HEK293 (cell line): ENCODE measurements at regions not wholly inside any gene's neighbourhood (a gene's known extent, or its start where the extent isn't known, plus 50 kb on each side); places are given as distances from the start of the nearest gene placed in this dataset.

ENCODE experiments used
- CTCF ChIA-PET: fragments of 350-600 bp; formaldehyde crosslinking; extraction: SDS; loops from one replicate; lab custom pipeline; 2021; ENCODE audit warnings: antibody characterized with exemption; lab: Yijun Ruan, JAX
- POLR2A ChIA-PET: fragments of 300-600 bp; formaldehyde crosslinking; extraction: SDS; loops from one replicate; lab custom pipeline; 2020; ENCODE audit warnings: antibody characterized with exemption, inconsistent platforms; lab: Yijun Ruan, JAX
- H3K27ac ChIP-seq: fragments of 200-500 bp; sonication (Bioruptor generic); 2 replicates; pipeline ENCODE4 v1.5.1; 2014; ENCODE audit warnings: low read depth, low read length, control low read depth, inconsistent platforms; ENCODE audit errors: extremely low read depth
- H3K36me3 ChIP-seq, 2 experiments: fragments of 200-500 bp in 1 of 2; sonication (Bioruptor generic) in 1 of 2; 1 replicate in 1 of 2; 2 replicates in 1 of 2; pipeline ENCODE4 v1.5.1; 2014 to 2017; ENCODE audit warnings: inconsistent platforms in 2 of 2, low read length in 2 of 2; ENCODE audit not compliant: control insufficient read depth in 2 of 2, insufficient read depth in 1 of 2
- H3K4me1 ChIP-seq: fragments of 200-500 bp; sonication (Bioruptor generic); 2 replicates; pipeline ENCODE4 v1.5.1; 2014; ENCODE audit warnings: mild to moderate bottlenecking, low read length, inconsistent platforms; ENCODE audit not compliant: control insufficient read depth, insufficient read depth
- H3K4me3 ChIP-seq: 2 replicates; pipeline ENCODE4 v1.5.1; 2011; ENCODE audit warnings: low read depth, mild to moderate bottlenecking, control low read depth, low read length, moderate library complexity
- H3K9me3 ChIP-seq: fragments of 200-500 bp; sonication (Bioruptor generic); 2 replicates; pipeline ENCODE4 v1.5.1; 2014; ENCODE audit warnings: low read depth, low read length, inconsistent platforms; ENCODE audit not compliant: control insufficient read depth, insufficient read depth
- BCL11A ChIP-seq: fragments of 450-650 bp; formaldehyde crosslinking; IDR thresholded peaks from 2 replicates; pipeline ENCODE4 v1.5.1; 2016; ENCODE audit warnings: low read depth, missing biosample characterization, missing genetic modification characterization
- BCL11B ChIP-seq: fragments of 450-650 bp; formaldehyde crosslinking; IDR thresholded peaks from 2 replicates; pipeline ENCODE4 v1.5.1; 2016; ENCODE audit warnings: low read depth, missing biosample characterization, missing genetic modification characterization
- FEZF1 ChIP-seq: fragments of 450-650 bp; formaldehyde crosslinking; IDR thresholded peaks from 2 replicates; pipeline ENCODE4 v1.5.1; 2016; ENCODE audit warnings: missing biosample characterization, missing genetic modification characterization
- KLF1 ChIP-seq: fragments of 450-650 bp; formaldehyde crosslinking; IDR thresholded peaks from 2 replicates; pipeline ENCODE4 v1.5.1; 2016; ENCODE audit warnings: missing biosample characterization, missing genetic modification characterization
- MEIS1 ChIP-seq: sonication (generic); formaldehyde crosslinking; IDR thresholded peaks from 2 replicates; pipeline ENCODE4 v1.8.1; 2022; ENCODE audit warnings: missing genetic modification reagents, mild to moderate bottlenecking, borderline replicate concordance
- RBAK ChIP-seq: fragments of 450-650 bp; formaldehyde crosslinking; IDR thresholded peaks from 2 replicates; pipeline ENCODE4 v1.5.1; 2016; ENCODE audit warnings: missing biosample characterization, missing genetic modification characterization
- TRIM28 ChIP-seq: IDR thresholded peaks from 2 replicates; pipeline ENCODE4 v1.6.1; 2011; ENCODE audit warnings: low read length, control low read depth, borderline replicate concordance
- ZFP37 ChIP-seq: fragments of 450-650 bp; formaldehyde crosslinking; IDR thresholded peaks from 2 replicates; pipeline ENCODE4 v1.5.1; 2016; ENCODE audit warnings: missing biosample characterization, missing genetic modification characterization
- ZFP69B ChIP-seq: fragments of 450-650 bp; formaldehyde crosslinking; IDR thresholded peaks from 2 replicates; pipeline ENCODE4 v1.5.1; 2016; ENCODE audit warnings: missing biosample characterization, missing genetic modification characterization
- ZNF121 ChIP-seq: fragments of 450-650 bp; formaldehyde crosslinking; IDR thresholded peaks from 2 replicates; pipeline ENCODE4 v1.5.1; 2016; ENCODE audit warnings: missing biosample characterization, missing genetic modification characterization
- ZNF132 ChIP-seq: fragments of 450-650 bp; formaldehyde crosslinking; IDR thresholded peaks from 2 replicates; pipeline ENCODE4 v1.5.1; 2017; ENCODE audit warnings: missing biosample characterization, missing genetic modification characterization, borderline replicate concordance
- ZNF133 ChIP-seq: fragments of 450-650 bp; formaldehyde crosslinking; IDR thresholded peaks from 2 replicates; pipeline ENCODE4 v1.5.1; 2016; ENCODE audit warnings: missing biosample characterization, missing genetic modification characterization
- ZNF155 ChIP-seq: fragments of 450-650 bp; formaldehyde crosslinking; IDR thresholded peaks from 2 replicates; pipeline ENCODE4 v1.5.1; 2016; ENCODE audit warnings: missing biosample characterization, missing genetic modification characterization
- ZNF16 ChIP-seq: fragments of 450-650 bp; formaldehyde crosslinking; IDR thresholded peaks from 2 replicates; pipeline ENCODE4 v1.5.1; 2016; ENCODE audit warnings: low read depth, missing biosample characterization, missing genetic modification characterization
- ZNF175 ChIP-seq: fragments of 450-650 bp; formaldehyde crosslinking; IDR thresholded peaks from 2 replicates; pipeline ENCODE4 v1.5.1; 2016; ENCODE audit warnings: missing biosample characterization, missing genetic modification characterization
- ZNF2 ChIP-seq: fragments of 450-650 bp; formaldehyde crosslinking; IDR thresholded peaks from 2 replicates; pipeline ENCODE4 v1.5.1; 2016; ENCODE audit warnings: missing biosample characterization, missing genetic modification characterization
- ZNF202 ChIP-seq: fragments of 450-650 bp; formaldehyde crosslinking; IDR thresholded peaks from 2 replicates; pipeline ENCODE4 v1.5.1; 2016; ENCODE audit warnings: missing biosample characterization, missing genetic modification characterization, borderline replicate concordance
- ZNF274 ChIP-seq, 2 experiments: fragments of 200-500 bp in 1 of 2; fragments of 450-650 bp in 1 of 2; sonication (Bioruptor generic) in 1 of 2; formaldehyde crosslinking in 1 of 2; IDR thresholded peaks; 2 replicates each; pipeline versions ENCODE4 v1.5.1 to v1.6.1; 2014 to 2016; ENCODE audit warnings: borderline replicate concordance in 1 of 2, inconsistent platforms in 1 of 2, low read length in 1 of 2, missing biosample characterization in 1 of 2, missing genetic modification characterization in 1 of 2
- ZNF366 ChIP-seq: fragments of 450-650 bp; formaldehyde crosslinking; conservative IDR thresholded peaks from 2 replicates; pipeline ENCODE4 v1.5.1; 2016; ENCODE audit warnings: missing biosample characterization, missing genetic modification characterization
- ZNF544 ChIP-seq: fragments of 450-650 bp; formaldehyde crosslinking; IDR thresholded peaks from 2 replicates; pipeline ENCODE4 v1.5.0; 2017; ENCODE audit warnings: missing biosample characterization, missing genetic modification characterization
- ZNF629 ChIP-seq: fragments of 450-650 bp; formaldehyde crosslinking; IDR thresholded peaks from 2 replicates; pipeline ENCODE4 v1.5.1; 2017; ENCODE audit warnings: missing biosample characterization, missing genetic modification characterization
- ZNF677 ChIP-seq: fragments of 450-650 bp; IDR thresholded peaks from 2 replicates; pipeline ENCODE4 v1.5.0; 2018; ENCODE audit warnings: missing biosample characterization, mild to moderate bottlenecking, missing genetic modification characterization, moderate library complexity
- ZNF747 ChIP-seq: fragments of 450-650 bp; formaldehyde crosslinking; IDR thresholded peaks from 2 replicates; pipeline ENCODE4 v1.5.1; 2016; ENCODE audit warnings: missing biosample characterization, missing genetic modification characterization
- ZNF76 ChIP-seq: fragments of 450-650 bp; formaldehyde crosslinking; IDR thresholded peaks from 2 replicates; pipeline ENCODE4; 2016; ENCODE audit warnings: low read depth, missing biosample characterization, missing genetic modification characterization, borderline replicate concordance
- TF ChIP-seq, protein P1 (sequence below): fragments of 450-650 bp; formaldehyde crosslinking; IDR thresholded peaks from 2 replicates; pipeline ENCODE4 v1.5.1; 2016; ENCODE audit warnings: missing biosample characterization, missing genetic modification characterization
- TF ChIP-seq, protein P2 (sequence below): fragments of 450-650 bp; formaldehyde crosslinking; IDR thresholded peaks from 2 replicates; pipeline ENCODE4 v1.5.1; 2017; ENCODE audit warnings: missing biosample characterization, missing genetic modification characterization
- TF ChIP-seq, protein P3 (sequence below): fragments of 450-650 bp; formaldehyde crosslinking; optimal IDR thresholded peaks from 2 replicates; pipeline ENCODE3; 2016; ENCODE audit warnings: missing biosample characterization, mild to moderate bottlenecking, missing genetic modification characterization

DNA sequence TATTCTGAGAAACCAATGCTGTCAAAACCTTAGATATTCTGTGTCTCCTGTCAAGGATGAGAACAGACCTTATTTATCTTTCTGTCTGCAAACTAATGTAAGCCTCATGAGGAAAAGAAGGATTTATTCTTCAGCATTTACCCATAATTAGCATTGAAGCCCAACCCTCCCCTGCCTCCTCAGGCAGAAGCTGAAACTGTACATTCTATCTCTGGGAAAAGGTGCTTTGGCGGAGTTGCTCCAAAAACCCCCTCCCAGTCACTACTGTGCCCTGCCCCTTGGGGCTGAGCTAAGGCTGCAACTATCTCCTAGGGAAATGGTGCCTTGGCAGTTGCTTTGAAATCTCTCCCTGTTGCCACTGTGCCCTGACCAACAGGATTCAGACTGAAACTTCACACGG is 106.2 kb upstream of the TLR4 start:
- H3K4me3 ChIP-seq: no peak overlapping the region
- H3K4me1 ChIP-seq: no peaks in the 10 kb centered on the region
- POLR2A ChIA-PET: no interaction called here
- CTCF ChIA-PET: interaction anchor here (0.6 kb wide), 1 partner anchor 32 kb away, joined by 3 read pairs; no protein-coding TSS in a partner anchor
- no peak for TF ChIP-seq RBAK
- TF ChIP-seq, protein P1, sequence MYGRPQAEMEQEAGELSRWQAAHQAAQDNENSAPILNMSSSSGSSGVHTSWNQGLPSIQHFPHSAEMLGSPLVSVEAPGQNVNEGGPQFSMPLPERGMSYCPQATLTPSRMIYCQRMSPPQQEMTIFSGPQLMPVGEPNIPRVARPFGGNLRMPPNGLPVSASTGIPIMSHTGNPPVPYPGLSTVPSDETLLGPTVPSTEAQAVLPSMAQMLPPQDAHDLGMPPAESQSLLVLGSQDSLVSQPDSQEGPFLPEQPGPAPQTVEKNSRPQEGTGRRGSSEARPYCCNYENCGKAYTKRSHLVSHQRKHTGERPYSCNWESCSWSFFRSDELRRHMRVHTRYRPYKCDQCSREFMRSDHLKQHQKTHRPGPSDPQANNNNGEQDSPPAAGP: no peak
- TF ChIP-seq, protein P2, sequence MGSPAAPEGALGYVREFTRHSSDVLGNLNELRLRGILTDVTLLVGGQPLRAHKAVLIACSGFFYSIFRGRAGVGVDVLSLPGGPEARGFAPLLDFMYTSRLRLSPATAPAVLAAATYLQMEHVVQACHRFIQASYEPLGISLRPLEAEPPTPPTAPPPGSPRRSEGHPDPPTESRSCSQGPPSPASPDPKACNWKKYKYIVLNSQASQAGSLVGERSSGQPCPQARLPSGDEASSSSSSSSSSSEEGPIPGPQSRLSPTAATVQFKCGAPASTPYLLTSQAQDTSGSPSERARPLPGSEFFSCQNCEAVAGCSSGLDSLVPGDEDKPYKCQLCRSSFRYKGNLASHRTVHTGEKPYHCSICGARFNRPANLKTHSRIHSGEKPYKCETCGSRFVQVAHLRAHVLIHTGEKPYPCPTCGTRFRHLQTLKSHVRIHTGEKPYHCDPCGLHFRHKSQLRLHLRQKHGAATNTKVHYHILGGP (tag by site-specific recombination): no peak
- no peak for TF ChIP-seq ZNF76 (tag by site-specific recombination)
- TF ChIP-seq BCL11A: no peak
- no peak for TF ChIP-seq ZFP37 (tag by site-specific recombination)
- no peak for TF ChIP-seq ZNF747 (tag by site-specific recombination)
- TF ChIP-seq ZNF274 (IDR thresholded peaks at IDR 0.05; ENCODE audit: low read length): no peak
- TF ChIP-seq ZNF274 (tag by site-specific recombination; IDR thresholded peaks at IDR 0.05; ENCODE audit: borderline replicate concordance): no peak
- no peak for TF ChIP-seq ZNF366 (tag by site-specific recombination)
- TF ChIP-seq ZNF121 (tag by site-specific recombination): no peak
- TF ChIP-seq ZNF175 (tag by site-specific recombination): no peak
- TF ChIP-seq, protein P3, sequence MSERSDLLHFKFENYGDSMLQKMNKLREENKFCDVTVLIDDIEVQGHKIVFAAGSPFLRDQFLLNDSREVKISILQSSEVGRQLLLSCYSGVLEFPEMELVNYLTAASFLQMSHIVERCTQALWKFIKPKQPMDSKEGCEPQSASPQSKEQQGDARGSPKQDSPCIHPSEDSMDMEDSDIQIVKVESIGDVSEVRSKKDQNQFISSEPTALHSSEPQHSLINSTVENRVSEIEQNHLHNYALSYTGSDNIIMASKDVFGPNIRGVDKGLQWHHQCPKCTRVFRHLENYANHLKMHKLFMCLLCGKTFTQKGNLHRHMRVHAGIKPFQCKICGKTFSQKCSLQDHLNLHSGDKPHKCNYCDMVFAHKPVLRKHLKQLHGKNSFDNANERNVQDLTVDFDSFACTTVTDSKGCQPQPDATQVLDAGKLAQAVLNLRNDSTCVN (tag by site-specific recombination): no peak
- no peak for TF ChIP-seq ZNF202 (tag by site-specific recombination)
- no peak for TF ChIP-seq ZNF544 (tag by site-specific recombination)
- TF ChIP-seq ZNF16 (tag by site-specific recombination): no peak
- TF ChIP-seq, all 188 proteins: peak for 0
- Histone ChIP-seq H3K27ac (no peak overlapping the region), H3K9me3 (no peaks in the 10 kb centered on the region), H3K36me3 (no peaks in the 10 kb centered on the region)

DNA sequence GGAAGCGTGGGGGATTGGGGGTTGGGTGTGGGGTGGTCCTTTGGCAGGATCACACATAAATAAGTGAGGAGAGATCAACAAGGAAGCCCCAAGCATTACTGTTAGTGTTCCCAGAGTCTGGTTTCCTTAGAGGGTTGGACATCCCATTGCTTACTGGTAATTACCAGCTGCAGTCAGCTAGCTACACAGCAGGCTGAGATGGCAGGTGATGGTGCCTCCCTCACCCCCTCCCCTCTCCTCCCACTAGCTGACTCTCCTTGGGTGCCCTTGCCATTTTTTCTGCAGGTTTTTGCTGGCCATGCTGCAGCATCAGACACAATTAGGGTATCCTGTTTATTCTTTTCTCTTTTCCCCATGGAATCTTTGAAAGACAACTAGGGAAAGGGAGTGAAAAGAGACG is 107.5 kb upstream of the TLR4 start:
- Histone ChIP-seq H3K4me3 (no peak overlapping the region), H3K27ac (no peak overlapping the region)

DNA sequence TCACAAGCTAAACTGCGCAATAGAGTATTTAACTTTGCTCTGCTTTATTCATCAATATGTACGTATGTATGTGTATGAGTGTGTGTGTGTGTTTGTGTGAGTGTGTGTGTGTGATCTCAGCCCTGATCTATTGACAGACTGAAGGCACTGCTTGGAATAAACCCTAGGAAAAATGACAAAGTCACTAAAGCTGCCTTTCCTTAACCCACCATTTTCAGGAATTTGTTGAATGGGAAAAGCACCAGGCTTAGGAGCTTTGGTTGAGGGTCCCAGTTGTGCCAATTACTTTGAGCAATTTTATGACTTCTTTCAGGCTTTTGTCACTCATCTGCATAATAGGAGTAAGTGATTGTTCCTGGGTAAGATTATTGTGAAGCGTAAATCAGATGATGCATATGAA is 108.6 kb upstream of the TLR4 start:
- CTCF ChIA-PET: interaction anchor here (1.3 kb wide), 1 partner anchor 23 kb away, joined by 4 read pairs; no protein-coding TSS in a partner anchor
- Histone ChIP-seq H3K27ac (no peak overlapping the region), H3K36me3 (no peaks in the 10 kb centered on the region), H3K9me3 (no peaks in the 10 kb centered on the region), H3K4me3 (no peak overlapping the region), H3K4me1 (no peaks in the 10 kb centered on the region)
- POLR2A ChIA-PET: no interaction called here
- TF ChIP-seq ZNF155 (tag by site-specific recombination) (no peak), BCL11B (no peak), MEIS1 (CRISPR knock-in tag) (no peak), KLF1 (tag by site-specific recombination) (no peak), ZNF133 (tag by site-specific recombination) (no peak), FEZF1 (no peak), ZNF132 (tag by site-specific recombination) (no peak), ZFP69B (tag by site-specific recombination) (no peak), ZNF202 (tag by site-specific recombination) (no peak), ZNF274 (IDR thresholded peaks at IDR 0.05; ENCODE audit: low read length) (no peak), ZNF274 (tag by site-specific recombination; IDR thresholded peaks at IDR 0.05; ENCODE audit: borderline replicate concordance) (no peak), ZNF629 (tag by site-specific recombination) (no peak), ZNF677 (no peak), TRIM28 (no peak), RBAK (no peak)

More for the DNA sequence above, 107.5 kb upstream of the TLR4 start:
- ChIA-PET CTCF (interaction anchor here (0.6 kb wide), 1 partner anchor 126 kb away, joined by 3 read pairs; no protein-coding TSS in a partner anchor), POLR2A (no interaction called here)
- Histone ChIP-seq H3K9me3 (no peaks in the 10 kb centered on the region), H3K4me1 (no peaks in the 10 kb centered on the region), H3K36me3 (no peaks in the 10 kb centered on the region)
- no peak for TF ChIP-seq ZNF2 (tag by site-specific recombination)
